ENCODE measurements at regions not wholly inside any gene's neighbourhood (a gene's known extent, or its start where the extent isn't known, plus 50 kb on each side); places are given as distances from the start of the nearest gene placed in this dataset.
"Not testable (repeated sequence)": the region's sequence is repeated elsewhere in the genome, so short reads cannot be mapped to it uniquely, and the experiment has no call there.

- no peak for DNase-seq
These were observed 1078.2 kb downstream of the ZPLD1 start for GRCh38 chr3:103513003-103513402.

DNA sequence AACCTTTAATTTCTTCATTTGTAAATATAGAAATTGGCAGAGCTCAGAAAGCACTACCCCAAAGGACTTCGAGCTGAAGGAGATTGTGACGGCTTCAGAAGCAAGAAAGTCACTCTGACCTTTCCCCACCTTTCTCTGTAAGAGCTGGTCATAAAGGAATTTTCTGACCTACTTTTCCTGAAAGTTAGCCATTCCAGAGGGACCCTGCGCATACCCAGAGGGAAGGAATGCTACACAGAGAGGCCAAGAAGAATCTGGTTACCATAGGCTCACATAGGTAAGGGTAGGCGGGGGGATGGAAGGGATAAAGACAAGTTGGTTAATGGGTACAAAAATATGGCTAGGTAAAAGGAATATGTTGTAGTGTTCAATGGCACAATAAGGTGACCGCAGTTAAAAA, 1080.3 kb downstream of the ZPLD1 start:
- DNase-seq = no peak

DNA sequence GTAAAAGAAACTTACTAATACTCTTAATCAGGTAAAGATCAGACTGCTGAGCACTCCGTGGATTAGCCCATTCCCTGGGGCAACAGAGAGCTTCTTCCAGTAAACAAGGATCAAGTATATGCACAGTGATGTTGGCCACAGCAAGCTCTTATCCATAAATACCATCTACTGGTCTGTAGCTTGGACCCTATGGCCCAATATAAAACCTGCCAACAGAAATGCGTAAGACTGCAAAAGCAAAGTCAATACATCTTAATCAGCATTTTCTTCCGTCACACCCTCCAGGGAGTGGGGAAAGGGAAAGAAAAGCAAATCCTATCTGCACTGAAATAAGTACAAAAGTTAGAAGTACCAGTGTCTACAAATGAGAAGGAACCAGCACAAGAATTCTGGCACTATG, 1082.1 kb downstream of the ZPLD1 start:
- no peak for DNase-seq

DNA sequence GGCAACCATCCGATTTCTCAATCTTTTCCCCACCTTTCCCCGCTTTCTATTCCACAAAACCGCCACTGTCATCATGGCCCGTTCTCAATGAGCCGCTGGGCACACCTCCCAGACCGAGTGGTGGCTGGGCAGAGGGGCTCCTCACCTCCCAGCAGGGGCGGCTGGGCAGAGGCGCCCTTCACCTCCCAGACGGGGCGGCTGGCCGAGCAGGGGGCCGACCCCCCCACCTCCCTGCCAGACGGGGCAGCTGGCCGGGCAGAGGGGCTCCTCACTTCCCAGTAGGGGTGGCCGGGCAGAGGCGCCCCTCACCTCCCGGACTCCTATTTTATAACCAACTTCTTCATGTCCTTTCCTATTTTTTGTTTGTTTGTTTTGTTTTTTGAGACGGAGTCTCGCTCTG, 1096.5 kb downstream of the ZPLD1 start:
- DNase-seq = not testable (repeated sequence)

DNA sequence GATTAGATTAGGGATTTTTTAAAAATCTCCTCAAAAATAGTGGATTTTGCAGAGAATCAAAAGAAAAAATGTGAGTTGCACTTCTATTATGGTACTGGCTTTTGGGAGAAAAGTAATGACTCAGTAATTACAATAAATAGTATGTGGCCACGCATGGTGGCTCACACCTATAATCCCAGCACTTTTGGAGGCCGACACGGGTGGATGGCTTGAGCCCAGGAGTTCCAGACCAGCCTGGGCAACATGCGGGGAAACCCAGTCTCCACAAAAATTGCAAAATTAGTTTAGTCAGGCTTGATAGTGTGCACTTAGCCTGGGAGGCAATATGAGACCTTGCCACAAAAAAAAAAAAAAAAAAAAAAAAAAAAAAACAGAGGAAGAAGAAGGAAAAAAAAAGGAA, 1098.2 kb downstream of the ZPLD1 start:
- no peak for DNase-seq

DNA sequence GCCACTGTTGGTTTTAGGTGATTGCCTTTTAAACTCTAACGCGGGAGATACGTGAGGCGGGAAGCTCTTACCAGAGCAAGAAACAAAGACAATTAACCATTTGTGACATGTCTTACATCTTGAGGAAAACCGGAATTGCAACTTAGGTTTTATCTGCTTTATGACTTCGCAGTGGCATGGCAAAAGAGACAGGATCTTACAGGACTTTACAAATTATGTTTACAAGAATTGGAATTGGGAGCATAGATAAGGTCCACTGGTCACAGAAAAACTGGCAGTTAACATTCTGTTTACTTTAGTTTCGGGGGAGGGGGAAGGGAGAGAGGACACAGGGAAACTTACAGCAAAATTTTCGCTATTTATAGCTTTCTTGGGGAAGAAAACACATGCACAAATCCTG, 1119.6 kb downstream of the ZPLD1 start:
- no peak for DNase-seq

GRCh38 chr3:103564116-103564515, 1129.3 kb downstream of the ZPLD1 start:
- not testable (repeated sequence) for DNase-seq

- DNase-seq = no peak
These were observed 1151.0 kb downstream of the ZPLD1 start for GRCh38 chr3:103585809-103586208.

DNA sequence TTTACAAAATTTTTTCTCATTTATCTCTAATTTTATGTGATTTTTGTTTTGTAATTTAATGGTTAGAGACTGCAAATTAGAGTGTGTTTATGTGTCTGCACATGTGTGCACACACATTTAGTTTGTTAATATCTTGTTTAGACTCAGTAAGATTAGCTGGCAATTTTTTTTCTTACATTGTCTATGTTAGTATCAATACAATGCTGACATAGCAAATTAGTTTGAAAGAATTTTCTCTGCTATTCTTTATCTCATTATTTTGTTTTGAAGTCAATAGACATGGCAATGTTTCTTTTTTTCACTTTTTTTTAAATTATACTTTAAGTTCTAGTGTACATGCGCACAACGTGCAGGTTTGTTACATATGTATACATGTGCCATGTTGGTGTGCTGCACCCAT, 1155.0 kb downstream of the ZPLD1 start:
- no peak for DNase-seq

DNA sequence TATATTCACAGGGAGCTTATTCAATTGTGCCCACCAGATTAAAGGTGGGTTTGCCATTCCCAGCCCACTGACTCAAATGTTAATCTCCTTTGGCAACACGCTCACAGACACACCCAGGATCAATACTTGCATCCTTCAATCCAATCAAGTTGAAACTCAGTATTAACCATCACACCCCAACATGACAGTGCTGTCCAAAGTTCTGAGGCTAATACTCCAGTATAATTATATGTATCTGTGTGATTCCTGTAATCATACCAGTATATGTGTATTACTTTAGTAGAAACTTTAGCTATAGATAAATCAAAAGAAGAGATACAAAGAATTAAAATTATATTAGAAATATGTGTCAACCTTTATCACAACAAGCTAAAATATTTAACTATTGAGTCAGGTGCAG, 1166.0 kb downstream of the ZPLD1 start:
- DNase-seq = no peak

DNA sequence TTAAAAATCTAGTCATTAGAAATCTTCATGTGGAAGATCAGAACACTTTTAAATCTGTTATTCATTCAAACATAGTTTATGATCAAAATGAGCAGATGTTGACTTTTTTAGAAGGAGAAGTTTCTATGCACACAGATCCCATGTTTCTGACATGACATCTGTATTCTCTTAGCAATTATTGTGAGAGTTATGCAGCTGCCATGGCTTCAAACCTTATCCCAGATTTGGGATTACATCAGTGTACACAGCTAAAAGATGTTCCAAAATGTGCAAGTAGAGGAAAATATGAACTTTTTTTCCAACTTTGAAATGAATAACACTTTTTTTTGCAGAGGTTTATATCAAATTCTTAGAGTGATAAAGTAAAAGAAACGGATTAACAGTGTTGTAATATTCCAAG, 1166.9 kb downstream of the ZPLD1 start:
- no peak for DNase-seq

DNA sequence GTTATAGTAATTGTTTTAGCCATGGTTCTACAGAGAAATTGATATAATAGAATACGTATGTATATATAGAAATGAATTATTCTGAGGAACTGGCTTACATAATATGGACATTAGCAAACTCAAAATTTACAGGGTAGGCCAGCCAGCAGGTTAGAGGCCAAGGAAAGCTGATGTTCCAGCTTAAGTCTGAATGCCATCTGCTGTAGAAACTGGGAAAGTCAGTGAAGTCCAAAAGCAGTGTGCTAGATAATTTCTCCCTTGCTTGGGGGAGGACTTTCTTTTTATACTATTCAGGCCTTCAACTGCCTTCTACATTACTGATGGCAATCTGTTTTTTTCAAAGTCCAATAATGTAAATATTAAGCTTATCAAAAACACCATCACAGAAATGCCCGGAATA, 1174.7 kb downstream of the ZPLD1 start:
- no peak for DNase-seq

DNA sequence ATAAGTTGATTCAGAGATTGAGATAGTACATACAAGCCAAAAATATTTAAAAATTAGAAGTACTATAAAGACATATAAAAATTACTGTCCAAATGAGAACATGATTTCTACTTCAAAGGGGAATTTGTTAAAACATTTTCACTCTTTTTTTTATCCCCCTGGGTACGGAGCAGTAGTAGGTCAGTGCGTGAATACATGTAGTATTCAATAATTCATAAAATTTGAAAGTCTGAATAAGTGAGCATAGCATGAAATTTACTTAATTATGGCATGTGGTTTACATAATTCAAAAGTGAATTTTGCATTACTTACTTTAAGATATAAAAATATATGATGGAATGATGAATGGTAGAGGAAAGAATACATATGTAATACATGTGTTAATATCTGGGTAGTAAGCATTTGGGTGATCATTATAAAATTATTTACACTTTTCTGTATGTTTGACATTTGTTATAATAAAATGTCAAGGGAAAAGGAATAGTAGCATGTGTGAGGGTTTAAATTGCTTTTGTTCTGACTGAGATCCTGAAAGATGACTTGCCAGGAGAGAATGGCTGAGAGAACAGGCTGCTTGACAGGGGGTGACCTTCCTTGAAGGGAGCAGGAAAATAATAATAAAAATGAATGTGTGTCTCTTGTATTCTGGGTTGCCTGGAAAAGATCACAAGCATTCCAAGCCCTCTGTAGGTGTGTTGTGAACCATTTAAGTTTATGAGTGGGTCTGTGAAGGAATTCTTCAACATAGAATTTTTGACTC, 1178.8 kb downstream of the ZPLD1 start:
- no peak for DNase-seq

- DNase-seq = no peak
These were observed 1179.9 kb downstream of the ZPLD1 start for GRCh38 chr3:103614719-103615118.

GRCh38 chr3:103617961-103618360, 1183.1 kb downstream of the ZPLD1 start:
- no peak for DNase-seq

DNA sequence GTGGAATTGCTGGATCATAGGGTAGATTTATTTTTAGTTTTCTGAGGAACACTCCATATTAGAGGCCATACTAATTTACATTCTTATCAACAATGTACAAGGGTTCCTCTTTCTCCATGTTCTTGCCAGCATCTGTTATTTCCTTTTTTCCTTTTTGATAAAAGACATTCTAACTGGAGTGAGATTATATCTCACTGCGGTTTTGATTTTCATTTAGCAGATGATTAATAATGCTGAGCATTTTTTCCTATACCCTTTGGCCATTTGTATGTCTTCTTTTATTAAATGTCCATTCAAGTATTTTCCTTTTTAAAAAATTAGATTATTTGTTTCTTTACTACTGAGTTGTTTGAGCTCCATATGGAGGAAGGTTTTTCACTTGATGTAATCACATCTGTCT, 1189.5 kb downstream of the ZPLD1 start:
- DNase-seq = no peak

DNA sequence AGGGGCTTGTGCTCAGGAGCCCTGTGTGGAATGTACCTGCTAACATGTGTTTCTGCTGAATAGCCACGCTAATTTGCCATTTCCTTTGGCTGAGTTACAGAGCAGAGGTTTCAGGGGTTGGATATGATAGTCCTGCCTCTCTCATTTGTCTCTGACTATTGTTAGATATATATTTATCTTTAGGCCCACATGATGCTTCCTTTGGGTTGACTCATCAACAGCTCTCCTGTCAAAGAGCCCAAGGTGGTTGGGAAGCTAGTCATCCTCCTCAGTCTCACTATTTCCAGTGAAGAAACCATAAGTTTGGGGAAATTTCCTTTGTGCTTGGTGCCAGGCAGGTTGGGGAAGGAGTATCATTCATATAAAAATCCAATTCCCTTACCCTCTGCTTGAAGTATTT, 1194.6 kb downstream of the ZPLD1 start:
- DNase-seq = no peak

GRCh38 chr3:103644450-103644849, 1209.6 kb downstream of the ZPLD1 start:
- no peak for DNase-seq

DNA sequence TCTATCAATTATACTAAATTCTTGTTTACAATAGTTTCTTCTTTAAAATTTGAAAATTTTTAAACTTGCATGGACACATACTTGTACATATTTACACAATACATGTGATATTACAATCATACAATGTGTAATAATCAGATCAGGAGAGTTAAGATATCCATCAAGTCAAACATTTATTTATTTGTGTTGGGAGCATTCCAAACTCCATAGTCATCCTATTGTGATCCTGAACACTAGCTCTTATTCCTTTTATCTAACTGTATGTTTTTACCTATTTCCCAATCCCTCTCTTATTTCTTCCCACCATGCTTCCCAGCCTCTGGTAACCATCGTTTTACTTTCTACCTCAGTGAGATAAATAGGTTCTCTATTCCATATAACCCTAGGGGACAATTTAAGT, 1219.2 kb downstream of the ZPLD1 start:
- no peak for DNase-seq

- peak; percentile 33 for DNase-seq
These were observed 1222.9 kb downstream of the ZPLD1 start for GRCh38 chr3:103657756-103658155.

GRCh38 chr3:103660810-103661209, 1226.0 kb downstream of the ZPLD1 start:
- DNase-seq = no peak

DNA sequence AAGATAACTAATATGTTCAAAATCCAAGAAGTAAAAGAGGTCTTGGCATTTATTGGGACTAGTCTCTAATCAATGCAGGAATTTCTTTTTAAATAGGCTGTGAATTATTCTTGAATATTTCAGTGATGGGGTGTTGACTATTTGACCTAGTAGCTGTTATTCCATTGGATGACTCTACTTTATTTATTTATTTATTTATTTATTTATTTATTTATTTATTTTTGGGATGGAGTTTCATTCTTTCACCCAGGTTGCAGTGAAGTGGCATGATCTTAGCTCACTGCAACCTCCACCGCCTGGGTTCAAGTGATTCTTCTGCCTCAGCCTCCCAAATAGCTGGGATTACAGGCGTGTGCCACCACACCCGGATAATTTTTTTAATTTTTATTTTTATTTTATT, 1227.8 kb downstream of the ZPLD1 start:
- DNase-seq = no peak

DNA sequence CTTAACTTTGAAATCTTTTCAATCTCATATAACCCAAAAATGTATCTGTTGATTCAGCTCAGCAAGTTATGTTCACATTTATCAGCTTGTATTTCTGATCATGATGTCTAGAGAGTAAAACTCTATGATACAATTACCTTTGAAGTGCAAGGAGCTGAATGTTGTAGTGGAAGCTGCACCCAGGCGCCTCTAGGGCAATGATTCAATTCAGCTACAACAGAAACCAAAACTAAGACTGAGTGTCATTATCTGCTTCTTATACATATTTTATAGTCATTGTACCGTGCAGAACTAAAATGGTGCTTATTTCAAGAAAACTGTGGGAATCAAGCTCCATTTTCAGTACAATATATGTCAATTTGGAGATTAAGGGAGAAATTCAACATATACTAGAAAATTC, 1237.5 kb downstream of the ZPLD1 start:
- DNase-seq = no peak

DNA sequence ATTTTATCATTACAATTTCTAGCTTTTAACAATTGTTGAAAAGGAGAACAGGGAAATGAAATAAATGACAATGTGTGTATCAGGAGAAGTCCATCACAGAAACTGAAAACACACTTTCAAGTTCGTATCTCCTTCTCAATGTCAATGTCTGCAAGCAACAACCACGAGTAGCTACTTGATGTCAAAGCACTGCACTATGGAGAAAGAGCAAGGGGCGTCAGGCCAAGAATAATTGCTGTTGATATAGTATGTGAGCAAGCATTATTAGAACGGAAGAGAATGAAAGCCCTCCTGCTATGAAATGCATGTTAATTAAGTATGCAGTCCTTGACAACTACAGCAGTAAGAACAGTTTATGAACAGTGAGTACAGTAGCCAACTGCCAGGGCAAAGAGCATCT, 1250.1 kb downstream of the ZPLD1 start:
- DNase-seq = no peak

- no peak for DNase-seq
These were observed 1251.1 kb downstream of the ZPLD1 start for GRCh38 chr3:103685939-103686338.
